Effector memory CD4-positive, alpha-beta T cell (primary cell): ENCODE measurements at regions not wholly inside any gene's neighbourhood (a gene's known extent, or its start where the extent isn't known, plus 50 kb on each side); places are given as distances from the start of the nearest gene placed in this dataset.
"Not testable (repeated sequence)": the region's sequence is repeated elsewhere in the genome, so short reads cannot be mapped to it uniquely, and the experiment has no call there.

Source experiments
- DNase-seq, 3 donors: peaks; one replicate each; pipeline ENCODE4 v3.0.0-alpha.2; 2020
- H3K27ac ChIP-seq: 2 replicates; pipeline ENCODE4 v1.7.0; 2013; ENCODE audit warnings: mild to moderate bottlenecking, low read length, moderate library complexity; ENCODE audit not compliant: insufficient read depth, poor library complexity, severe bottlenecking
- H3K27me3 ChIP-seq: replicated peaks from 2 replicates; pipeline ENCODE4 v1.7.0; 2013; ENCODE audit warnings: mild to moderate bottlenecking, low read length; ENCODE audit not compliant: insufficient read depth, control insufficient read depth, poor library complexity, severe bottlenecking
- H3K36me3 ChIP-seq: 2 replicates; pipeline ENCODE4 v1.7.0; 2013; ENCODE audit warnings: mild to moderate bottlenecking, low read length, moderate library complexity; ENCODE audit not compliant: control insufficient read depth, insufficient read depth
- H3K4me1 ChIP-seq: 2 replicates; pipeline ENCODE4 v1.7.0; 2013; ENCODE audit warnings: low read length, mild to moderate bottlenecking; ENCODE audit not compliant: control insufficient read depth, insufficient read depth, poor library complexity, severe bottlenecking
- H3K4me3 ChIP-seq: 2 replicates; pipeline ENCODE4 v1.7.0; 2013; ENCODE audit warnings: low read length, low read depth, mild to moderate bottlenecking; ENCODE audit not compliant: insufficient read depth, poor library complexity, severe bottlenecking
- H3K9me3 ChIP-seq: 2 replicates; pipeline ENCODE4 v1.7.0; 2013; ENCODE audit warnings: mild to moderate bottlenecking, low read length, moderate library complexity; ENCODE audit not compliant: control insufficient read depth

- H3K27ac ChIP-seq = no peak overlapping the region
- no peaks in the 10 kb centered on the region for H3K36me3 ChIP-seq
- H3K27me3 ChIP-seq = no peaks in the 10 kb centered on the region
- H3K4me3 ChIP-seq = no peak overlapping the region
- no peak for DNase-seq
- no peaks in the 10 kb centered on the region for H3K9me3 ChIP-seq
- H3K4me1 ChIP-seq = no peaks in the 10 kb centered on the region
Measured at GRCh38 chrX:3803713-3804112, 90.3 kb upstream of the PRKX start.

- Histone ChIP-seq H3K4me1 (no peaks in the 10 kb centered on the region), H3K27me3 (no peaks in the 10 kb centered on the region), H3K27ac (no peak overlapping the region), H3K4me3 (no peak overlapping the region), H3K9me3 (no peaks in the 10 kb centered on the region), H3K36me3 (no peaks in the 10 kb centered on the region)
- no peak for DNase-seq
Measured at GRCh38 chrX:3803305-3803704, 89.9 kb upstream of the PRKX start.

- H3K27ac ChIP-seq, DNase-seq, H3K9me3 ChIP-seq, H3K36me3 ChIP-seq, H3K4me3 ChIP-seq, H3K4me1 ChIP-seq, H3K27me3 ChIP-seq: not testable (repeated sequence)
Measured at GRCh38 chrX:3795411-3795810, 82.0 kb upstream of the PRKX start.

GRCh38 chrX:3791449-3791848, 78.0 kb upstream of the PRKX start:
- no peak overlapping the region for H3K27ac ChIP-seq
- no peak for DNase-seq
- H3K9me3 ChIP-seq = no peaks in the 10 kb centered on the region
- no peaks in the 10 kb centered on the region for H3K27me3 ChIP-seq
- H3K4me3 ChIP-seq = no peak overlapping the region
- H3K36me3 ChIP-seq = no peaks in the 10 kb centered on the region
- H3K4me1 ChIP-seq = no peaks in the 10 kb centered on the region

GRCh38 chrX:3788494-3789233, 75.2 kb upstream of the PRKX start:
- no peaks in the 10 kb centered on the region for H3K27me3 ChIP-seq
- H3K27ac ChIP-seq = no peak overlapping the region
- H3K36me3 ChIP-seq = no peaks in the 10 kb centered on the region
- H3K4me3 ChIP-seq = no peak overlapping the region
- no peak for DNase-seq
- no peaks in the 10 kb centered on the region for H3K4me1 ChIP-seq
- no peaks in the 10 kb centered on the region for H3K9me3 ChIP-seq

GRCh38 chrX:3787856-3788255, 74.4 kb upstream of the PRKX start:
- no peaks in the 10 kb centered on the region for H3K4me1 ChIP-seq
- no peaks in the 10 kb centered on the region for H3K36me3 ChIP-seq
- H3K9me3 ChIP-seq = no peaks in the 10 kb centered on the region
- no peaks in the 10 kb centered on the region for H3K27me3 ChIP-seq
- H3K27ac ChIP-seq = no peak overlapping the region
- DNase-seq = no peak
- no peak overlapping the region for H3K4me3 ChIP-seq

- DNase-seq, H3K4me3 ChIP-seq, H3K4me1 ChIP-seq, H3K27ac ChIP-seq, H3K27me3 ChIP-seq, H3K9me3 ChIP-seq, H3K36me3 ChIP-seq: not testable (repeated sequence)
Measured at GRCh38 chrX:3785822-3786221, 72.4 kb upstream of the PRKX start.

- no peaks in the 10 kb centered on the region for H3K36me3 ChIP-seq
- H3K27me3 ChIP-seq = no peaks in the 10 kb centered on the region
- H3K27ac ChIP-seq = no peak overlapping the region
- peaks cover 2% of the 10 kb centered on the region for H3K4me1 ChIP-seq
- no peak overlapping the region for H3K4me3 ChIP-seq
- no peak for DNase-seq
- H3K9me3 ChIP-seq = no peaks in the 10 kb centered on the region
Measured at GRCh38 chrX:3780564-3780963, 67.1 kb upstream of the PRKX start.

- Histone ChIP-seq H3K4me1 (peaks cover 2% of the 10 kb centered on the region), H3K36me3 (no peaks in the 10 kb centered on the region), H3K9me3 (no peaks in the 10 kb centered on the region), H3K4me3 (no peak overlapping the region), H3K27ac (no peak overlapping the region), H3K27me3 (no peaks in the 10 kb centered on the region)
- no peak for DNase-seq
Measured at GRCh38 chrX:3779546-3779945, 66.1 kb upstream of the PRKX start.

GRCh38 chrX:3777416-3777815, 64.0 kb upstream of the PRKX start:
- H3K27ac ChIP-seq = no peak overlapping the region
- H3K9me3 ChIP-seq = no peaks in the 10 kb centered on the region
- H3K4me1 ChIP-seq = peaks cover 2% of the 10 kb centered on the region
- H3K4me3 ChIP-seq = no peak overlapping the region
- no peaks in the 10 kb centered on the region for H3K27me3 ChIP-seq
- DNase-seq = no peak
- H3K36me3 ChIP-seq = no peaks in the 10 kb centered on the region
